ENCODE measurements at regions not wholly inside any gene's neighbourhood (a gene's known extent, or its start where the extent isn't known, plus 50 kb on each side); places are given as distances from the start of the nearest gene placed in this dataset.

DNA sequence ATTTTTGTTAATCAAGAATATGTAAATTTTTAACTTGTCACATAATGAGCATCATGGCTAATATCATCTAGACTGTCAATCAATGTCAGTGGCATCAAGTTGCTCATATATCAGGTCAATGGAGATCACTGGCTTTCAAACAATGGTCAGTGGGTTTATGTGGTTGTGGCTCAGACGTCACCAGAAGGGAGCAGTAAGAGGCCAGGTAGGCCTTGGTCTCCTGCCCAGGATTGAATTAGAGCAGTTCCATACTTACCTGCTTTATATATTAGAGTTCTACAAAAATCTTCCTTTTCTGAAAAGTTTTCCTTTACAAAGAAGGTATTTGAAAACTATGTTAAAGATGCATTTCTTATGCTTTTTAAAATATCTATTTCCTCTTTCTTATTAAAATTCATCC lies 206.3 kb upstream of the B3GALT2 start:
- H3K4me3 ChIP-seq (replicated peaks in 1 of 3; ENCODE audit: insufficient read depth in 1 of 3, low read depth in 1 of 3, low read length in 3 of 3) = no peak overlapping the region
- H3K9ac ChIP-seq (replicated peaks; ENCODE audit: extremely low read depth, insufficient read depth, low read length) = no peak overlapping the region
- no peaks in the 10 kb centered on the region for H3K9me3 ChIP-seq (replicated peaks; ENCODE audit: control insufficient read depth, insufficient read depth, low read length)
- H2AFZ ChIP-seq (ENCODE audit: low read depth, low read length) = no peak overlapping the region
- FAIRE-seq = no peak
- H3K79me2 ChIP-seq (ENCODE audit: control insufficient read depth, insufficient read depth, low read length) = no peaks in the 10 kb centered on the region
- no peaks in the 10 kb centered on the region for H3K36me3 ChIP-seq (ENCODE audit: control insufficient read depth in 2 of 2, extremely low read depth in 1 of 2, insufficient read depth in 2 of 2, low read length in 2 of 2)
- CTCF ChIA-PET = no interaction called here
- H3K27ac ChIP-seq (ENCODE audit: insufficient read depth, low read depth, low read length) = no peak overlapping the region
- no peaks in the 10 kb centered on the region for H3K27me3 ChIP-seq (ENCODE audit: control insufficient read depth in 2 of 2, insufficient read depth in 2 of 2, low read length in 2 of 2)
- intact Hi-C loops (cut with micrococcal nuclease) = no loop called here
- no TSS peak for BruUV-seq (replicated peaks)
- no peaks in the 10 kb centered on the region for H3K4me1 ChIP-seq (ENCODE audit: control insufficient read depth, extremely low read depth, insufficient read depth, low read length)
- H4K20me1 ChIP-seq (replicated peaks; ENCODE audit: control insufficient read depth, extremely low read depth, insufficient read depth, low read length) = no peaks in the 10 kb centered on the region
- POLR2A ChIA-PET = no interaction called here
- dilution Hi-C loops (cut with MboI; ENCODE audit: extremely low pct_ligation_motif_present, low sequenced_read_pairs) = no loop called here
- H3K9me1 ChIP-seq (replicated peaks; ENCODE audit: control insufficient read depth, extremely low read depth, insufficient read depth, low read length) = no peaks in the 10 kb centered on the region
- H3K4me2 ChIP-seq (ENCODE audit: insufficient read depth, low read length) = no peak overlapping the region
- TF ChIP-seq POLR2A (IDR thresholded peaks at IDR 0.05; ENCODE audit: low read depth, low read length) (no peak), MYC (IDR thresholded peaks at IDR 0.05; ENCODE audit: low read depth, low read length) (no peak), FOS (IDR thresholded peaks at IDR 0.05; ENCODE audit: borderline replicate concordance, insufficient read depth, low read length) (no peak), EZH2 (IDR thresholded peaks at IDR 0.05; ENCODE audit: borderline replicate concordance, low read depth, low read length, severe bottlenecking) (no peak), POLR2AphosphoS5 (IDR thresholded peaks at IDR 0.05; ENCODE audit: insufficient read depth, low read depth, low read length) (no peak), JUN (IDR thresholded peaks at IDR 0.05; ENCODE audit: borderline replicate concordance, insufficient read depth, insufficient read length, low read depth) (no peak), GATA2 (IDR thresholded peaks at IDR 0.05; ENCODE audit: insufficient read depth, insufficient read length, low read depth, low read length) (no peak)
- TF ChIP-seq, protein P1, sequence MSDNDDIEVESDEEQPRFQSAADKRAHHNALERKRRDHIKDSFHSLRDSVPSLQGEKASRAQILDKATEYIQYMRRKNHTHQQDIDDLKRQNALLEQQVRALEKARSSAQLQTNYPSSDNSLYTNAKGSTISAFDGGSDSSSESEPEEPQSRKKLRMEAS (IDR thresholded peaks at IDR 0.05; ENCODE audit: insufficient read depth, insufficient read length) = no peak
- TF ChIP-seq, protein P2, sequence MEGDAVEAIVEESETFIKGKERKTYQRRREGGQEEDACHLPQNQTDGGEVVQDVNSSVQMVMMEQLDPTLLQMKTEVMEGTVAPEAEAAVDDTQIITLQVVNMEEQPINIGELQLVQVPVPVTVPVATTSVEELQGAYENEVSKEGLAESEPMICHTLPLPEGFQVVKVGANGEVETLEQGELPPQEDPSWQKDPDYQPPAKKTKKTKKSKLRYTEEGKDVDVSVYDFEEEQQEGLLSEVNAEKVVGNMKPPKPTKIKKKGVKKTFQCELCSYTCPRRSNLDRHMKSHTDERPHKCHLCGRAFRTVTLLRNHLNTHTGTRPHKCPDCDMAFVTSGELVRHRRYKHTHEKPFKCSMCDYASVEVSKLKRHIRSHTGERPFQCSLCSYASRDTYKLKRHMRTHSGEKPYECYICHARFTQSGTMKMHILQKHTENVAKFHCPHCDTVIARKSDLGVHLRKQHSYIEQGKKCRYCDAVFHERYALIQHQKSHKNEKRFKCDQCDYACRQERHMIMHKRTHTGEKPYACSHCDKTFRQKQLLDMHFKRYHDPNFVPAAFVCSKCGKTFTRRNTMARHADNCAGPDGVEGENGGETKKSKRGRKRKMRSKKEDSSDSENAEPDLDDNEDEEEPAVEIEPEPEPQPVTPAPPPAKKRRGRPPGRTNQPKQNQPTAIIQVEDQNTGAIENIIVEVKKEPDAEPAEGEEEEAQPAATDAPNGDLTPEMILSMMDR (IDR thresholded peaks at IDR 0.05; ENCODE audit: extremely low read depth in 1 of 2, insufficient read depth in 1 of 2, low read depth in 1 of 2, low read length in 2 of 2) = no peak
- no peak for DNase-seq (ENCODE audit: low read depth, low spot score)
